HepG2 (cell line): ENCODE measurements at regions not wholly inside any gene's neighbourhood (a gene's known extent, or its start where the extent isn't known, plus 50 kb on each side); places are given as distances from the start of the nearest gene placed in this dataset.
"Not testable (repeated sequence)": the region's sequence is repeated elsewhere in the genome, so short reads cannot be mapped to it uniquely, and the experiment has no call there.

Source experiments
- ATAC-seq: fragments of 200-7000 bp; cut with Tn5 transposase; 3 replicates; pipeline ENCODE4 v1.9.1; 2020; ENCODE audit warnings: mild to moderate bottlenecking, moderate library complexity
- BruUV-seq: library from RNA; stranded (reverse); fragments of 400-500 nt; replicated peaks from 2 replicates; lab custom pipeline; 2021; lab: Mats Ljungman, UMichigan
- CTCF ChIA-PET: fragments of 300-600 bp; formaldehyde crosslinking; extraction: SDS; loops from one replicate; lab custom pipeline; 2021; ENCODE audit warnings: low total read pairs, inconsistent platforms, low intra/inter-chr PET ratio; lab: Yijun Ruan, JAX
- POLR2A ChIA-PET: fragments of 350-600 bp; sonication (Branson Sonifier 250); formaldehyde crosslinking; loops from one replicate; lab custom pipeline; 2020; ENCODE audit warnings: antibody characterized with exemption, inconsistent platforms; lab: Yijun Ruan, JAX
- DNase-seq: peaks from one replicate; pipeline ENCODE4 v3.0.0-alpha.2; 2015; ENCODE audit warnings: low spot score
- FAIRE-seq: peaks from 3 replicates; lab custom pipeline; 2011; peaks lifted over from hg19 to GRCh38; lab: Jason Lieb, UNC
- H2AFZ ChIP-seq: one replicate; pipeline ENCODE4 v1.6.1; 2011; ENCODE audit warnings: low read length, inconsistent platforms
- H3K27ac ChIP-seq: fragments of 300-600 bp; 3 replicates; pipeline ENCODE4 v1.8.0; 2011; ENCODE audit warnings: mixed run types, mild to moderate bottlenecking, mixed read lengths, low read length, inconsistent platforms; ENCODE audit not compliant: insufficient read depth; ENCODE audit errors: extremely low read length
- H3K27me3 ChIP-seq, 2 experiments: fragments of 200-600 bp in 1 of 2; 2 replicates in 1 of 2; 3 replicates in 1 of 2; pipeline versions ENCODE4 v1.6.0 to v1.8.0; 2011; ENCODE audit warnings: low read length in 2 of 2, mild to moderate bottlenecking in 2 of 2, moderate library complexity in 2 of 2, inconsistent platforms in 1 of 2; ENCODE audit not compliant: insufficient read depth in 2 of 2, control insufficient read depth in 1 of 2
- H3K36me3 ChIP-seq, 2 experiments: fragments of 200-600 bp in 1 of 2; replicated peaks in 1 of 2; 2 replicates in 1 of 2; 3 replicates in 1 of 2; pipeline versions ENCODE4 v1.5.1 to v1.8.0; 2011; ENCODE audit warnings: low read length in 2 of 2, inconsistent platforms in 1 of 2; ENCODE audit not compliant: insufficient read depth in 2 of 2, control insufficient read depth in 1 of 2
- H3K4me1 ChIP-seq: 2 replicates; pipeline ENCODE4 v1.5.1; 2012; ENCODE audit warnings: low read length, inconsistent platforms; ENCODE audit not compliant: insufficient read depth
- H3K4me2 ChIP-seq: 2 replicates; pipeline ENCODE4 v1.6.0; 2011; ENCODE audit warnings: low read depth, low read length, inconsistent platforms
- H3K4me3 ChIP-seq, 3 experiments: fragments of 200-600 bp in 1 of 3; sonication (generic), shearing (Covaris generic) in 1 of 3; replicated peaks in 1 of 3; 2 replicates each; pipeline ENCODE4 v1.5.1; 2011 to 2016; ENCODE audit warnings: low read length in 3 of 3, inconsistent platforms in 2 of 3, low read depth in 2 of 3, mild to moderate bottlenecking in 2 of 3, control low read depth in 1 of 3, mixed read lengths in 1 of 3; ENCODE audit not compliant: insufficient read depth in 1 of 3
- H3K79me2 ChIP-seq: one replicate; pipeline ENCODE4 v1.6.1; 2011; ENCODE audit warnings: low read length, inconsistent platforms; ENCODE audit not compliant: insufficient read depth
- H3K9ac ChIP-seq: 2 replicates; pipeline ENCODE4 v1.6.0; 2011; ENCODE audit warnings: mild to moderate bottlenecking, low read depth, low read length, inconsistent platforms; ENCODE audit not compliant: insufficient read depth
- H3K9me3 ChIP-seq: 2 replicates; pipeline ENCODE4 v1.5.1; 2012; ENCODE audit warnings: mild to moderate bottlenecking, low read length
- H4K20me1 ChIP-seq: 2 replicates; pipeline ENCODE4 v1.6.0; 2011; ENCODE audit warnings: inconsistent platforms, mild to moderate bottlenecking, low read length, moderate library complexity; ENCODE audit not compliant: insufficient read depth
- FLYWCH1 ChIP-seq: sonication (generic); formaldehyde crosslinking; IDR thresholded peaks from 2 replicates; pipeline ENCODE4 v1.8.1; 2023; ENCODE audit warnings: mild to moderate bottlenecking, missing genetic modification reagents
- JUND ChIP-seq: sonication (generic); formaldehyde crosslinking; IDR thresholded peaks from 2 replicates; pipeline ENCODE4 v1.8.0; 2022; ENCODE audit warnings: mild to moderate bottlenecking, missing genetic modification reagents
- MTF2 ChIP-seq: sonication (generic); formaldehyde crosslinking; IDR thresholded peaks from 2 replicates; pipeline ENCODE4 v1.5.0; 2020; ENCODE audit warnings: missing genetic modification reagents, borderline replicate concordance
- NCOR1 ChIP-seq: fragments of 200-600 bp; sonication (generic); IDR thresholded peaks from 2 replicates; pipeline ENCODE4 v1.7.0; 2017; ENCODE audit warnings: antibody characterized with exemption, low read length, borderline replicate concordance
- PREB ChIP-seq: sonication (generic); formaldehyde crosslinking; IDR thresholded peaks from 2 replicates; pipeline ENCODE4 v1.4.0; 2020; ENCODE audit warnings: missing genetic modification reagents
- RAD21 ChIP-seq: fragments of 450-650 bp; formaldehyde crosslinking; IDR thresholded peaks from 2 replicates; pipeline ENCODE4 v1.5.0; 2020; ENCODE audit warnings: mild to moderate bottlenecking
- RORA ChIP-seq: sonication (generic); formaldehyde crosslinking; IDR thresholded peaks from 2 replicates; pipeline ENCODE4 v1.5.0; 2020; ENCODE audit warnings: mild to moderate bottlenecking, missing genetic modification reagents, moderate library complexity
- ZFX ChIP-seq: sonication (generic); formaldehyde crosslinking; IDR thresholded peaks from 2 replicates; pipeline ENCODE4 v1.4.0; 2020; ENCODE audit warnings: mild to moderate bottlenecking, low read depth, missing genetic modification reagents, moderate library complexity
- ZFY ChIP-seq: sonication (generic); formaldehyde crosslinking; IDR thresholded peaks from 2 replicates; pipeline ENCODE4 v1.4.0; 2020; ENCODE audit warnings: missing genetic modification reagents
- ZNF382 ChIP-seq: sonication (generic); formaldehyde crosslinking; IDR thresholded peaks from 2 replicates; pipeline ENCODE4 v1.5.0; 2020; ENCODE audit warnings: missing genetic modification reagents, mild to moderate bottlenecking, borderline replicate concordance
- ZNF629 ChIP-seq: sonication (generic); formaldehyde crosslinking; conservative IDR thresholded peaks from 2 replicates; pipeline ENCODE4 v1.5.0; 2020; ENCODE audit warnings: missing genetic modification reagents
- ZNF781 ChIP-seq: sonication (generic); formaldehyde crosslinking; IDR thresholded peaks from 2 replicates; pipeline ENCODE4 v1.5.1; 2020; ENCODE audit warnings: borderline replicate concordance, mild to moderate bottlenecking, missing genetic modification reagents; ENCODE audit errors: not compliant biosample characterization
- ZNF788 ChIP-seq: sonication (generic); formaldehyde crosslinking; IDR thresholded peaks from 2 replicates; pipeline ENCODE4 v1.5.0; 2020; ENCODE audit warnings: mild to moderate bottlenecking, missing genetic modification reagents, borderline replicate concordance
- ZNF879 ChIP-seq: sonication (generic); formaldehyde crosslinking; IDR thresholded peaks from 2 replicates; pipeline ENCODE4 v1.8.1; 2023; ENCODE audit warnings: missing genetic modification reagents
- WGBS: methylation state at CpG from one replicate; pipeline ENCODE4 v1.1.6; 2017; ENCODE audit warnings: low lambda C conversion rate; 5-methylcytosine and 5-hydroxymethylcytosine counted together
- in situ Hi-C: cut with HindIII; loops from 2 replicates; pipeline ENCODE4 v1.10.0; 2017; ENCODE audit warnings: low pct_unique_long_range_greater_than_20kb; ENCODE audit not compliant: extremely low pct_ligation_motif_present
- intact Hi-C: fragments of 100-400 bp; cut with micrococcal nuclease; formaldehyde crosslinking; loops from one replicate; pipeline ENCODE4 v1.10.0; 2022; ENCODE audit not compliant: unreplicated experiment
- TF ChIP-seq, protein P1 (sequence below): sonication (generic); formaldehyde crosslinking; IDR thresholded peaks from 2 replicates; pipeline ENCODE4 v1.4.0; 2020; ENCODE audit warnings: mild to moderate bottlenecking, missing genetic modification reagents
- TF ChIP-seq, protein P2 (sequence below): sonication (generic); formaldehyde crosslinking; IDR thresholded peaks from 2 replicates; pipeline ENCODE4 v1.5.0; 2020; ENCODE audit warnings: mild to moderate bottlenecking, missing genetic modification reagents

GRCh38 chrX:452598-452997 lies 65.9 kb upstream of the PPP2R3B start (continued):
- TF ChIP-seq ZNF629: no peak
- TF ChIP-seq ZNF879 (CRISPR knock-in tag): no peak
- no peak for TF ChIP-seq ZFY (CRISPR knock-in tag)
- TF ChIP-seq, protein P1, sequence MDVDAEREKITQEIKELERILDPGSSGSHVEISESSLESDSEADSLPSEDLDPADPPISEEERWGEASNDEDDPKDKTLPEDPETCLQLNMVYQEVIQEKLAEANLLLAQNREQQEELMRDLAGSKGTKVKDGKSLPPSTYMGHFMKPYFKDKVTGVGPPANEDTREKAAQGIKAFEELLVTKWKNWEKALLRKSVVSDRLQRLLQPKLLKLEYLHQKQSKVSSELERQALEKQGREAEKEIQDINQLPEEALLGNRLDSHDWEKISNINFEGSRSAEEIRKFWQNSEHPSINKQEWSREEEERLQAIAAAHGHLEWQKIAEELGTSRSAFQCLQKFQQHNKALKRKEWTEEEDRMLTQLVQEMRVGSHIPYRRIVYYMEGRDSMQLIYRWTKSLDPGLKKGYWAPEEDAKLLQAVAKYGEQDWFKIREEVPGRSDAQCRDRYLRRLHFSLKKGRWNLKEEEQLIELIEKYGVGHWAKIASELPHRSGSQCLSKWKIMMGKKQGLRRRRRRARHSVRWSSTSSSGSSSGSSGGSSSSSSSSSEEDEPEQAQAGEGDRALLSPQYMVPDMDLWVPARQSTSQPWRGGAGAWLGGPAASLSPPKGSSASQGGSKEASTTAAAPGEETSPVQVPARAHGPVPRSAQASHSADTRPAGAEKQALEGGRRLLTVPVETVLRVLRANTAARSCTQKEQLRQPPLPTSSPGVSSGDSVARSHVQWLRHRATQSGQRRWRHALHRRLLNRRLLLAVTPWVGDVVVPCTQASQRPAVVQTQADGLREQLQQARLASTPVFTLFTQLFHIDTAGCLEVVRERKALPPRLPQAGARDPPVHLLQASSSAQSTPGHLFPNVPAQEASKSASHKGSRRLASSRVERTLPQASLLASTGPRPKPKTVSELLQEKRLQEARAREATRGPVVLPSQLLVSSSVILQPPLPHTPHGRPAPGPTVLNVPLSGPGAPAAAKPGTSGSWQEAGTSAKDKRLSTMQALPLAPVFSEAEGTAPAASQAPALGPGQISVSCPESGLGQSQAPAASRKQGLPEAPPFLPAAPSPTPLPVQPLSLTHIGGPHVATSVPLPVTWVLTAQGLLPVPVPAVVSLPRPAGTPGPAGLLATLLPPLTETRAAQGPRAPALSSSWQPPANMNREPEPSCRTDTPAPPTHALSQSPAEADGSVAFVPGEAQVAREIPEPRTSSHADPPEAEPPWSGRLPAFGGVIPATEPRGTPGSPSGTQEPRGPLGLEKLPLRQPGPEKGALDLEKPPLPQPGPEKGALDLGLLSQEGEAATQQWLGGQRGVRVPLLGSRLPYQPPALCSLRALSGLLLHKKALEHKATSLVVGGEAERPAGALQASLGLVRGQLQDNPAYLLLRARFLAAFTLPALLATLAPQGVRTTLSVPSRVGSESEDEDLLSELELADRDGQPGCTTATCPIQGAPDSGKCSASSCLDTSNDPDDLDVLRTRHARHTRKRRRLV (CRISPR knock-in tag): no peak
- no peak for TF ChIP-seq PREB
- no peak for TF ChIP-seq JUND (CRISPR knock-in tag)
- TF ChIP-seq ZNF382 (CRISPR knock-in tag): no peak
- no peak for TF ChIP-seq FLYWCH1 (CRISPR knock-in tag)
- no peak for TF ChIP-seq ZNF781 (CRISPR knock-in tag)
- TF ChIP-seq ZNF788 (CRISPR knock-in tag): no peak
- no peak for TF ChIP-seq ZFX
- TF ChIP-seq NCOR1: no peak
- TF ChIP-seq RORA (CRISPR knock-in tag): no peak
- no peak for TF ChIP-seq RAD21
- TF ChIP-seq, protein P2, sequence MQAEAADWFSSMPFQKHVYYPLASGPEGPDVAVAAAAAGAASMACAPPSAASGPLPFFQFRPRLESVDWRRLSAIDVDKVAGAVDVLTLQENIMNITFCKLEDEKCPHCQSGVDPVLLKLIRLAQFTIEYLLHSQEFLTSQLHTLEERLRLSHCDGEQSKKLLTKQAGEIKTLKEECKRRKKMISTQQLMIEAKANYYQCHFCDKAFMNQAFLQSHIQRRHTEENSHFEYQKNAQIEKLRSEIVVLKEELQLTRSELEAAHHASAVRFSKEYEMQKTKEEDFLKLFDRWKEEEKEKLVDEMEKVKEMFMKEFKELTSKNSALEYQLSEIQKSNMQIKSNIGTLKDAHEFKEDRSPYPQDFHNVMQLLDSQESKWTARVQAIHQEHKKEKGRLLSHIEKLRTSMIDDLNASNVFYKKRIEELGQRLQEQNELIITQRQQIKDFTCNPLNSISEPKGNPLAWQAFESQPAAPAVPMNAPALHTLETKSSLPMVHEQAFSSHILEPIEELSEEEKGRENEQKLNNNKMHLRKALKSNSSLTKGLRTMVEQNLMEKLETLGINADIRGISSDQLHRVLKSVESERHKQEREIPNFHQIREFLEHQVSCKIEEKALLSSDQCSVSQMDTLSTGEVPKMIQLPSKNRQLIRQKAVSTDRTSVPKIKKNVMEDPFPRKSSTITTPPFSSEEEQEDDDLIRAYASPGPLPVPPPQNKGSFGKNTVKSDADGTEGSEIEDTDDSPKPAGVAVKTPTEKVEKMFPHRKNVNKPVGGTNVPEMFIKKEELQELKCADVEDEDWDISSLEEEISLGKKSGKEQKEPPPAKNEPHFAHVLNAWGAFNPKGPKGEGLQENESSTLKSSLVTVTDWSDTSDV (CRISPR knock-in tag): no peak
- no peak for TF ChIP-seq MTF2

GRCh38 chrX:454514-454913 lies 67.8 kb upstream of the PPP2R3B start:
- H3K4me3 ChIP-seq, FAIRE-seq: not testable (repeated sequence)
- WGBS: 74% methylated on average over 7 of the region's 7 CpGs

More at GRCh38 chrX:454514-454913, 67.8 kb upstream of the PPP2R3B start:
- H3K27me3 ChIP-seq, ATAC-seq, in situ Hi-C loops, H3K4me1 ChIP-seq, H3K9ac ChIP-seq, POLR2A ChIA-PET, CTCF ChIA-PET, H3K79me2 ChIP-seq, H2AFZ ChIP-seq, DNase-seq, H3K4me2 ChIP-seq, H3K36me3 ChIP-seq, H4K20me1 ChIP-seq, H3K9me3 ChIP-seq, H3K27ac ChIP-seq, intact Hi-C loops, BruUV-seq: not testable (repeated sequence)
